GM23338 (cell line): ENCODE measurements at regions not wholly inside any gene's neighbourhood (a gene's known extent, or its start where the extent isn't known, plus 50 kb on each side); places are given as distances from the start of the nearest gene placed in this dataset.

Source experiments
- ATAC-seq: fragments of 200-7000 bp; cut with Tn5 transposase; 3 replicates; pipeline ENCODE4 v1.9.1; 2020
- DNase-seq: peaks from one replicate; pipeline ENCODE4 v3.0.0-alpha.2; 2015; ENCODE audit warnings: low spot score
- H2AFZ ChIP-seq: fragments of 200-600 bp; sonication (generic); 2 replicates; pipeline ENCODE4 v1.8.0; 2016; ENCODE audit warnings: antibody characterized with exemption, mild to moderate bottlenecking, moderate library complexity
- H3F3A ChIP-seq: fragments of 200-600 bp; sonication (generic); replicated peaks from 2 replicates; pipeline ENCODE4 v1.8.0; 2017; ENCODE audit warnings: antibody characterized with exemption, mixed run types, low read depth
- H3K27ac ChIP-seq: fragments of 200-600 bp; sonication (generic); 2 replicates; pipeline ENCODE4 v1.6.1; 2016; ENCODE audit warnings: low read depth
- H3K27me3 ChIP-seq: fragments of 200-600 bp; sonication (generic); 2 replicates; pipeline ENCODE4 v1.8.0; 2016; ENCODE audit warnings: mild to moderate bottlenecking, mixed run types, moderate library complexity; ENCODE audit not compliant: insufficient read depth
- H3K36me3 ChIP-seq: fragments of 200-600 bp; sonication (generic); 2 replicates; pipeline ENCODE4 v1.8.0; 2016; ENCODE audit warnings: mild to moderate bottlenecking; ENCODE audit not compliant: insufficient read depth
- H3K4me1 ChIP-seq: fragments of 200-600 bp; sonication (generic); 2 replicates; pipeline ENCODE4 v1.8.0; 2016; ENCODE audit warnings: mild to moderate bottlenecking, moderate library complexity; ENCODE audit not compliant: insufficient read depth
- H3K4me2 ChIP-seq: fragments of 200-600 bp; sonication (generic); 2 replicates; pipeline ENCODE4 v1.7.1; 2017; ENCODE audit warnings: mixed run types
- H3K4me3 ChIP-seq: fragments of 200-600 bp; sonication (generic); 2 replicates; pipeline ENCODE4 v1.6.1; 2016; ENCODE audit warnings: mixed run types
- H3K79me2 ChIP-seq: fragments of 200-600 bp; sonication (generic); replicated peaks from 2 replicates; pipeline ENCODE4 v1.8.0; 2017; ENCODE audit warnings: mild to moderate bottlenecking; ENCODE audit not compliant: insufficient read depth
- H3K9me2 ChIP-seq: fragments of 200-600 bp; sonication (generic); 2 replicates; pipeline ENCODE4 v1.8.0; 2017; ENCODE audit not compliant: insufficient read depth
- H4K20me1 ChIP-seq: fragments of 200-600 bp; sonication (generic); replicated peaks from 2 replicates; pipeline ENCODE4 v1.8.0; 2017; ENCODE audit warnings: mild to moderate bottlenecking; ENCODE audit not compliant: insufficient read depth
- H3K27ac Mint-ChIP-seq: 2 replicates; pipeline ENCODE4 v1.8.0; 2020; ENCODE audit warnings: inconsistent platforms, mild to moderate bottlenecking, moderate library complexity, mixed read lengths
- H3K27me3 Mint-ChIP-seq: 3 replicates; pipeline ENCODE4 v1.8.0; 2022; ENCODE audit warnings: low read depth, mild to moderate bottlenecking, moderate library complexity, mixed read lengths, inconsistent platforms; ENCODE audit not compliant: insufficient read depth, poor library complexity
- H3K36me3 Mint-ChIP-seq: 3 replicates; pipeline ENCODE4 v1.8.0; 2021; ENCODE audit warnings: low read depth, mild to moderate bottlenecking, inconsistent platforms, moderate library complexity, mixed read lengths
- H3K4me1 Mint-ChIP-seq: 3 replicates; pipeline ENCODE4 v1.8.0; 2020; ENCODE audit warnings: mild to moderate bottlenecking, inconsistent platforms, mixed read lengths
- H3K4me3 Mint-ChIP-seq: 3 replicates; pipeline ENCODE4 v1.8.0; 2021; ENCODE audit warnings: moderate library complexity, mild to moderate bottlenecking, inconsistent platforms, mixed read lengths
- H3K9me3 Mint-ChIP-seq: 3 replicates; pipeline ENCODE4 v1.8.0; 2020; ENCODE audit warnings: moderate library complexity, mild to moderate bottlenecking, inconsistent platforms, mixed read lengths
- CREB1 ChIP-seq: fragments of 250-450 bp; sonication (Bioruptor Pico); IDR thresholded peaks from 2 replicates; pipeline ENCODE4 v1.5.0; 2020; ENCODE audit warnings: low read depth, mild to moderate bottlenecking, moderate library complexity
- ETS1 ChIP-seq: IDR thresholded peaks from 2 replicates; pipeline ENCODE4 v1.6.1; 2016; ENCODE audit warnings: antibody characterized with exemption
- EZH2 ChIP-seq: fragments of 200-600 bp; sonication (generic); IDR thresholded peaks from one replicate; pipeline ENCODE4 v1.8.0; 2017; ENCODE audit warnings: antibody characterized with exemption, mild to moderate bottlenecking, low read depth; ENCODE audit not compliant: unreplicated experiment
- EZH2phosphoT487 ChIP-seq: fragments of 200-600 bp; sonication (generic); IDR thresholded peaks from one replicate; pipeline ENCODE4 v1.8.1; 2018; ENCODE audit warnings: antibody characterized with exemption; ENCODE audit not compliant: unreplicated experiment
- JUNB ChIP-seq: IDR thresholded peaks from one replicate; pipeline ENCODE4 v1.6.1; 2016; ENCODE audit warnings: antibody characterized with exemption; ENCODE audit not compliant: unreplicated experiment
- NANOG ChIP-seq: IDR thresholded peaks from 2 replicates; pipeline ENCODE4 v1.6.1; 2016; ENCODE audit warnings: antibody characterized with exemption, borderline replicate concordance
- POLR2AphosphoS5 ChIP-seq: IDR thresholded peaks from 2 replicates; pipeline ENCODE4 v1.6.1; 2016; ENCODE audit warnings: antibody characterized with exemption, low read depth
- REST ChIP-seq: IDR thresholded peaks from one replicate; pipeline ENCODE4 v1.6.1; 2018; ENCODE audit warnings: antibody characterized with exemption; ENCODE audit not compliant: unreplicated experiment
- STAT1 ChIP-seq: IDR thresholded peaks from one replicate; pipeline ENCODE4 v1.6.1; 2016; ENCODE audit warnings: antibody characterized with exemption; ENCODE audit not compliant: unreplicated experiment
- ZNF331 ChIP-seq: fragments of 250-450 bp; sonication (Bioruptor Pico); IDR thresholded peaks from 2 replicates; pipeline ENCODE4 v1.5.0; 2020; ENCODE audit warnings: low read depth, mild to moderate bottlenecking, moderate library complexity
- ZNF462 ChIP-seq: fragments of 250-450 bp; sonication (Bioruptor Pico); IDR thresholded peaks from 2 replicates; pipeline ENCODE4 v1.5.0; 2020; ENCODE audit warnings: mild to moderate bottlenecking, moderate library complexity

GRCh38 chr4:126856906-126857305, 775.9 kb upstream of the INTU start:
- no peaks in the 10 kb centered on the region for H3F3A ChIP-seq
- no peak for ATAC-seq
- TF ChIP-seq ZNF331 (CRISPR knock-in tag) (no peak), EZH2phosphoT487 (no peak), JUNB (no peak), EZH2 (no peak), ETS1 (no peak), NANOG (no peak), CREB1 (CRISPR knock-in tag) (no peak)
- H3K27me3 Mint-ChIP-seq = no peaks in the 10 kb centered on the region
- no peaks in the 10 kb centered on the region for H3K4me1 Mint-ChIP-seq
- no peaks in the 10 kb centered on the region for H3K9me2 ChIP-seq
- H2AFZ ChIP-seq = no peak overlapping the region
- no peaks in the 10 kb centered on the region for H3K27me3 ChIP-seq
- no peak overlapping the region for H3K4me3 ChIP-seq
- H3K4me1 ChIP-seq = no peaks in the 10 kb centered on the region
- no peaks in the 10 kb centered on the region for H4K20me1 ChIP-seq
- no peaks in the 10 kb centered on the region for H3K79me2 ChIP-seq
- H3K36me3 Mint-ChIP-seq = no peaks in the 10 kb centered on the region; the same call in 2 of the 3 replicates
- H3K4me2 ChIP-seq = no peak overlapping the region
- H3K27ac ChIP-seq = no peak overlapping the region
- 0 out of 3 replicates have a peak, but pooled peaks cover 5% of the 10 kb centered on the region for H3K9me3 Mint-ChIP-seq
- H3K4me3 Mint-ChIP-seq = no peak overlapping the region
- no peak overlapping the region for H3K27ac Mint-ChIP-seq
- DNase-seq = no peak
- no peaks in the 10 kb centered on the region for H3K36me3 ChIP-seq

GRCh38 chr4:126859314-126859713, 773.4 kb upstream of the INTU start:
- Histone ChIP-seq H4K20me1 (no peaks in the 10 kb centered on the region), H3K4me3 (no peak overlapping the region), H3K36me3 (no peaks in the 10 kb centered on the region), H3K4me2 (no peak overlapping the region), H3F3A (no peaks in the 10 kb centered on the region), H3K4me1 (no peaks in the 10 kb centered on the region), H3K9me2 (no peaks in the 10 kb centered on the region), H3K79me2 (no peaks in the 10 kb centered on the region), H3K27me3 (no peaks in the 10 kb centered on the region), H2AFZ (no peak overlapping the region), H3K27ac (no peak overlapping the region)
- no peak for DNase-seq
- peaks cover 9% of the 10 kb centered on the region; the same call in 2 of the 3 replicates for H3K9me3 Mint-ChIP-seq
- no peak overlapping the region for H3K4me3 Mint-ChIP-seq
- no peaks in the 10 kb centered on the region; the same call in 2 of the 3 replicates for H3K36me3 Mint-ChIP-seq
- no peaks in the 10 kb centered on the region for H3K4me1 Mint-ChIP-seq
- no peaks in the 10 kb centered on the region for H3K27me3 Mint-ChIP-seq
- no peak for ATAC-seq
- H3K27ac Mint-ChIP-seq = no peak overlapping the region
- TF ChIP-seq STAT1 = no peak
- no peak for TF ChIP-seq POLR2AphosphoS5
- no peak for TF ChIP-seq REST
- no peak for TF ChIP-seq EZH2
- no peak for TF ChIP-seq ETS1
- no peak for TF ChIP-seq ZNF462
- no peak for TF ChIP-seq JUNB
